ENCODE measurements at regions not wholly inside any gene's neighbourhood (a gene's known extent, or its start where the extent isn't known, plus 50 kb on each side); places are given as distances from the start of the nearest gene placed in this dataset.

- H3K36me3 ChIP-seq (replicated peaks in 1 of 2; ENCODE audit: control insufficient read depth in 2 of 2, insufficient read depth in 2 of 2, low read length in 2 of 2), result no peaks in the 10 kb centered on the region
- no peak overlapping the region for H3K23ac ChIP-seq (ENCODE audit: low read depth, low read length, poor library complexity)
- H2BK5ac ChIP-seq (ENCODE audit: low read length), result no peak overlapping the region
- H2AK5ac ChIP-seq (ENCODE audit: low read depth, low read length), result no peak overlapping the region
- H3K14ac ChIP-seq (ENCODE audit: low read length), result no peak overlapping the region
- no peak overlapping the region for H3K18ac ChIP-seq (ENCODE audit: low read length)
- H3K4me1 ChIP-seq (ENCODE audit: control insufficient read depth in 2 of 2, insufficient read depth in 1 of 2, low read depth in 1 of 2, low read length in 2 of 2), result no peaks in the 10 kb centered on the region
- no peaks in the 10 kb centered on the region for H3K9me3 ChIP-seq (replicated peaks in 1 of 2; ENCODE audit: control insufficient read depth in 2 of 2, insufficient read depth in 1 of 2, low read depth in 1 of 2, low read length in 2 of 2)
- no peak overlapping the region for H4K8ac ChIP-seq (ENCODE audit: low read depth, low read length)
- H3K27me3 ChIP-seq (ENCODE audit: control insufficient read depth in 3 of 3, insufficient read depth in 3 of 3, low read depth in 1 of 3, low read length in 3 of 3), result no peaks in the 10 kb centered on the region
- no peaks in the 10 kb centered on the region for H3K79me1 ChIP-seq (ENCODE audit: low read depth, low read length)
- no peak overlapping the region for H2BK12ac ChIP-seq (ENCODE audit: low read length)
- H3K4me3 ChIP-seq (ENCODE audit: low read length in 2 of 2), result no peak overlapping the region
- no peak overlapping the region for H3K9ac ChIP-seq (ENCODE audit: low read depth, low read length, poor library complexity)
- peak overlapping the region; percentile 7 for H2AFZ ChIP-seq (ENCODE audit: low read length)
- H3K4me2 ChIP-seq (ENCODE audit: insufficient read depth, low read length, poor library complexity, severe bottlenecking), result no peak overlapping the region
- no peak for DNase-seq (ENCODE audit: low spot score)
- H3K4ac ChIP-seq (ENCODE audit: low read length), result no peak overlapping the region
- H2BK120ac ChIP-seq (ENCODE audit: low read depth, low read length), result no peak overlapping the region
- H4K91ac ChIP-seq (ENCODE audit: low read depth, low read length, poor library complexity), result no peak overlapping the region
- no CpG with 5 or more reads among the region's 2 CpGs for WGBS, 2 donors (ENCODE audit: extremely low coverage in 2 of 2, insufficient read length in 2 of 2, insufficient replicate concordance in 1 of 2)
- no peak overlapping the region for H3K27ac ChIP-seq (replicated peaks; ENCODE audit: low read length)
- H2BK15ac ChIP-seq (ENCODE audit: low read length), result no peak overlapping the region
These were observed 819.4 kb downstream of the NR2F1-AS1 start for GRCh38 chr5:92761585-92761984.

DNA sequence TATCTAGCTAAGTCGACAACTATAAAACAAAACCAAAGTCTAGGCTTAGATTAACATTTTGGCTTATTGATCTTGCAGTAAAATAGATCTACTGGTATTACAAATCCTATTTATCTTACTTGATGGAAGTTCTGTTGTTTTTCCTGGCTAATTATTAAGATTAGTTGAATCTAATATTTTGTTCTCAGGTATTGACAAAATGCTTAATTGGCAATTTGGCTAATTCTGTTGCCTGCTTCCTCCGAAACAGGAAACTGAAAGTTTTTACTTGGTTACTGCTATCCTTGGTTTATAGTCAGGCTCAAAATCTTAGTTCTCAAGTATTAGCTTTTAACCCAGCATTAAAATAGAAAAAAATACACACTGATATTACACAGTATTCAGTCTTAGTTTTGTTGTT, 820.5 kb downstream of the NR2F1-AS1 start:
- H2BK15ac ChIP-seq (ENCODE audit: low read length), result no peak overlapping the region

DNA sequence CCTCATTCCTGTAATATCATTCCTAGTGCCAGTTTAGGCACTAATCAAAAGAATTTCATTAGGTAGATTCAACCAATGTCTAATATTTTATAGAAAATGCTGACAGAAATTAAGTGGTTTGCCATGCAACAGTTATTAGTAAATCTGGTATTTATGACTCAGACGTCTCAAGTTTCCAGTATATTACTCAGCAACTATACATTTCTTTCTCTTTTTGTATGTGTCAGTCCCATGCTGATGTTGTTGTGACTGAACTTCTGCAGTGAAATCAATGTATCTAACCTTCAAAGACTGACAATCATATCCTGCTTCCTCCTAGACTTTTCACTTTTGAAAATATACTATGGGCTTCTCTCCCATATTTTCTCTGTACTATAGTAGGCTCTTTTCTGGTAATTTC, 822.5 kb downstream of the NR2F1-AS1 start:
- Histone ChIP-seq H4K8ac (ENCODE audit: low read depth, low read length) (no peak overlapping the region), H3K4me1 (ENCODE audit: control insufficient read depth in 2 of 2, insufficient read depth in 1 of 2, low read depth in 1 of 2, low read length in 2 of 2) (no peaks in the 10 kb centered on the region), H3K14ac (ENCODE audit: low read length) (no peak overlapping the region), H2BK15ac (ENCODE audit: low read length) (no peak overlapping the region), H2AFZ (ENCODE audit: low read length) (peak overlapping the region; percentile 48), H2AK5ac (ENCODE audit: low read depth, low read length) (no peak overlapping the region), H3K4me2 (ENCODE audit: insufficient read depth, low read length, poor library complexity, severe bottlenecking) (no peak overlapping the region), H3K9me3 (replicated peaks in 1 of 2; ENCODE audit: control insufficient read depth in 2 of 2, insufficient read depth in 1 of 2, low read depth in 1 of 2, low read length in 2 of 2) (no peaks in the 10 kb centered on the region), H3K9ac (ENCODE audit: low read depth, low read length, poor library complexity) (no peak overlapping the region), H3K4ac (ENCODE audit: low read length) (no peak overlapping the region), H3K27ac (replicated peaks; ENCODE audit: low read length) (no peak overlapping the region), H2BK5ac (ENCODE audit: low read length) (no peak overlapping the region), H2BK120ac (ENCODE audit: low read depth, low read length) (no peak overlapping the region), H3K36me3 (replicated peaks in 1 of 2; ENCODE audit: control insufficient read depth in 2 of 2, insufficient read depth in 2 of 2, low read length in 2 of 2) (no peaks in the 10 kb centered on the region), H3K18ac (ENCODE audit: low read length) (no peak overlapping the region), H4K91ac (ENCODE audit: low read depth, low read length, poor library complexity) (no peak overlapping the region), H2BK12ac (ENCODE audit: low read length) (no peak overlapping the region), H3K4me3 (ENCODE audit: low read length in 2 of 2) (no peak overlapping the region), H3K79me1 (ENCODE audit: low read depth, low read length) (no peaks in the 10 kb centered on the region), H3K27me3 (ENCODE audit: control insufficient read depth in 3 of 3, insufficient read depth in 3 of 3, low read depth in 1 of 3, low read length in 3 of 3) (no peaks in the 10 kb centered on the region), H3K23ac (ENCODE audit: low read depth, low read length, poor library complexity) (no peak overlapping the region)
- no peak for DNase-seq (ENCODE audit: low spot score)
- WGBS, 2 donors (ENCODE audit: extremely low coverage in 2 of 2, insufficient read length in 2 of 2, insufficient replicate concordance in 1 of 2), result no CpG with 5 or more reads among the region's 1 CpG

More for the DNA sequence above, 820.5 kb downstream of the NR2F1-AS1 start:
- Histone ChIP-seq H2BK120ac (ENCODE audit: low read depth, low read length) (no peak overlapping the region), H2AK5ac (ENCODE audit: low read depth, low read length) (no peak overlapping the region), H3K14ac (ENCODE audit: low read length) (no peak overlapping the region), H3K18ac (ENCODE audit: low read length) (no peak overlapping the region), H3K27ac (replicated peaks; ENCODE audit: low read length) (no peak overlapping the region), H3K79me1 (ENCODE audit: low read depth, low read length) (no peaks in the 10 kb centered on the region), H3K9ac (ENCODE audit: low read depth, low read length, poor library complexity) (no peak overlapping the region), H3K27me3 (ENCODE audit: control insufficient read depth in 3 of 3, insufficient read depth in 3 of 3, low read depth in 1 of 3, low read length in 3 of 3) (no peaks in the 10 kb centered on the region), H4K8ac (ENCODE audit: low read depth, low read length) (no peak overlapping the region), H4K91ac (ENCODE audit: low read depth, low read length, poor library complexity) (no peak overlapping the region), H3K9me3 (replicated peaks in 1 of 2; ENCODE audit: control insufficient read depth in 2 of 2, insufficient read depth in 1 of 2, low read depth in 1 of 2, low read length in 2 of 2) (no peaks in the 10 kb centered on the region), H3K4me1 (ENCODE audit: control insufficient read depth in 2 of 2, insufficient read depth in 1 of 2, low read depth in 1 of 2, low read length in 2 of 2) (no peaks in the 10 kb centered on the region), H3K4me3 (ENCODE audit: low read length in 2 of 2) (no peak overlapping the region), H2AFZ (ENCODE audit: low read length) (no peak overlapping the region), H3K4ac (ENCODE audit: low read length) (no peak overlapping the region), H2BK5ac (ENCODE audit: low read length) (no peak overlapping the region), H3K23ac (ENCODE audit: low read depth, low read length, poor library complexity) (no peak overlapping the region), H3K36me3 (replicated peaks in 1 of 2; ENCODE audit: control insufficient read depth in 2 of 2, insufficient read depth in 2 of 2, low read length in 2 of 2) (no peaks in the 10 kb centered on the region), H3K4me2 (ENCODE audit: insufficient read depth, low read length, poor library complexity, severe bottlenecking) (no peak overlapping the region), H2BK12ac (ENCODE audit: low read length) (no peak overlapping the region)
- no CpG with 5 or more reads among the region's 2 CpGs for WGBS, 2 donors (ENCODE audit: extremely low coverage in 2 of 2, insufficient read length in 2 of 2, insufficient replicate concordance in 1 of 2)
- DNase-seq (ENCODE audit: low spot score), result no peak

DNA sequence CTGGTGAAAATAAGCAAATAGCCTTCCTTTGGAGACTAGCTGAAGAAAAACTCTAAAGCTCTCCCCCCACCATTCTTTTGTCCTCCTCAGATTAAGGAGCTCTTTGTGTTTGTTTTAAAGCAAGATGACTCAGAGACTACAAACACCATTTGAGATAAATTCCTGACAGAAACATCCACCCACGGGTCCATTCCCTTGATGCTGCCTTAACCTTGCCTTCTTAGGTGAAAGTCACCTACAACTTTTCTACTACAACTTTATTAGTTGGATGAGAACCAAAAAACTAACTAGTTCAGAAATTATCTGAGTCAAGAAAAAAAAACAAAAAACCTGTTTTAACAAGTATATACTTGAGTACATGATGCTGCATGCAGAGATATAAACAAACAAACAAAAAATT, 831.1 kb downstream of the NR2F1-AS1 start:
- no peak overlapping the region for H3K9ac ChIP-seq (ENCODE audit: low read depth, low read length, poor library complexity)
- H2BK5ac ChIP-seq (ENCODE audit: low read length), result no peak overlapping the region
- no peak overlapping the region for H3K4me2 ChIP-seq (ENCODE audit: insufficient read depth, low read length, poor library complexity, severe bottlenecking)
- H3K18ac ChIP-seq (ENCODE audit: low read length), result no peak overlapping the region
- no peaks in the 10 kb centered on the region for H3K79me1 ChIP-seq (ENCODE audit: low read depth, low read length)
- no peak overlapping the region for H3K4ac ChIP-seq (ENCODE audit: low read length)
- peak overlapping the region; percentile 69 for H2AFZ ChIP-seq (ENCODE audit: low read length)
- no peak overlapping the region for H2BK120ac ChIP-seq (ENCODE audit: low read depth, low read length)
- no peak overlapping the region for H3K4me3 ChIP-seq (ENCODE audit: low read length in 2 of 2)
- H4K8ac ChIP-seq (ENCODE audit: low read depth, low read length), result no peak overlapping the region
- H3K36me3 ChIP-seq (replicated peaks in 1 of 2; ENCODE audit: control insufficient read depth in 2 of 2, insufficient read depth in 2 of 2, low read length in 2 of 2), result no peaks in the 10 kb centered on the region
- no peaks in the 10 kb centered on the region for H3K27me3 ChIP-seq (ENCODE audit: control insufficient read depth in 3 of 3, insufficient read depth in 3 of 3, low read depth in 1 of 3, low read length in 3 of 3)
- H3K4me1 ChIP-seq (ENCODE audit: control insufficient read depth in 2 of 2, insufficient read depth in 1 of 2, low read depth in 1 of 2, low read length in 2 of 2), result peaks cover 0 to 4% of the 10 kb centered on the region in 2 donors
- DNase-seq (ENCODE audit: low spot score), result peak; percentile 66
- no peak overlapping the region for H3K27ac ChIP-seq (replicated peaks; ENCODE audit: low read length)
- peaks cover 0 to 2% of the 10 kb centered on the region in 2 donors for H3K9me3 ChIP-seq (replicated peaks in 1 of 2; ENCODE audit: control insufficient read depth in 2 of 2, insufficient read depth in 1 of 2, low read depth in 1 of 2, low read length in 2 of 2)
- no peak overlapping the region for H3K14ac ChIP-seq (ENCODE audit: low read length)
- no peak overlapping the region for H3K23ac ChIP-seq (ENCODE audit: low read depth, low read length, poor library complexity)
- WGBS, 2 donors (ENCODE audit: extremely low coverage in 2 of 2, insufficient read length in 2 of 2, insufficient replicate concordance in 1 of 2), result no CpG with 5 or more reads among the region's 1 CpG
- no peak overlapping the region for H2AK5ac ChIP-seq (ENCODE audit: low read depth, low read length)
- H2BK15ac ChIP-seq (ENCODE audit: low read length), result no peak overlapping the region
- H4K91ac ChIP-seq (ENCODE audit: low read depth, low read length, poor library complexity), result no peak overlapping the region
- H2BK12ac ChIP-seq (ENCODE audit: low read length), result no peak overlapping the region

Data from neuronal stem cell (in vitro differentiated cells).